Chondrocyte (in vitro differentiated cells): ENCODE measurements at regions not wholly inside any gene's neighbourhood (a gene's known extent, or its start where the extent isn't known, plus 50 kb on each side); places are given as distances from the start of the nearest gene placed in this dataset.

ENCODE experiments used
- DNase-seq: peaks from one replicate; pipeline ENCODE4 v3.0.0; 2021; ENCODE audit warnings: mixed read lengths, low spot score
- H3K27ac Mint-ChIP-seq: one replicate; pipeline ENCODE4 v1.8.0; 2021; ENCODE audit warnings: mild to moderate bottlenecking, moderate library complexity, mixed read lengths; ENCODE audit not compliant: unreplicated experiment
- H3K27me3 Mint-ChIP-seq: 2 replicates; pipeline ENCODE4 v1.8.0; 2021; ENCODE audit warnings: low read depth, mixed read lengths
- H3K36me3 Mint-ChIP-seq: 2 replicates; pipeline ENCODE4 v1.8.0; 2021; ENCODE audit warnings: low read depth, mixed read lengths
- H3K4me1 Mint-ChIP-seq: 2 replicates; pipeline ENCODE4 v1.8.0; 2021; ENCODE audit warnings: low read depth, mild to moderate bottlenecking, mixed read lengths
- H3K4me3 Mint-ChIP-seq: one replicate; pipeline ENCODE4 v1.8.0; 2021; ENCODE audit warnings: mild to moderate bottlenecking, moderate library complexity, mixed read lengths; ENCODE audit not compliant: unreplicated experiment
- H3K9me3 Mint-ChIP-seq: 2 replicates; pipeline ENCODE4 v1.8.0; 2021; ENCODE audit warnings: low read depth, mixed read lengths
- CTCF ChIP-seq: fragments of 200-600 bp; sonication (generic); IDR thresholded peaks from 2 replicates; pipeline ENCODE4 v1.5.0; 2021; ENCODE audit warnings: antibody characterized with exemption, mild to moderate bottlenecking, moderate library complexity

- H3K4me1 Mint-ChIP-seq = peaks cover 23% of the 10 kb centered on the region
- no peak overlapping the region for H3K27ac Mint-ChIP-seq
- H3K27me3 Mint-ChIP-seq = no peaks in the 10 kb centered on the region
- peaks cover 2% of the 10 kb centered on the region for H3K9me3 Mint-ChIP-seq
- H3K36me3 Mint-ChIP-seq = no peaks in the 10 kb centered on the region
- no peak for TF ChIP-seq CTCF
- no peak for DNase-seq
- no peak overlapping the region for H3K4me3 Mint-ChIP-seq
These were observed 191.9 kb downstream of the GRB14 start for GRCh38 chr2:164429354-164429753.

- DNase-seq = no peak
- Mint-ChIP-seq H3K27ac (no peak overlapping the region), H3K4me3 (no peak overlapping the region), H3K27me3 (no peaks in the 10 kb centered on the region), H3K4me1 (peaks cover 23% of the 10 kb centered on the region), H3K9me3 (no peaks in the 10 kb centered on the region), H3K36me3 (no peaks in the 10 kb centered on the region)
- no peak for TF ChIP-seq CTCF
These were observed 194.2 kb downstream of the GRB14 start for GRCh38 chr2:164427111-164427510.

GRCh38 chr2:164420787-164421186 lies 200.5 kb downstream of the GRB14 start:
- H3K4me3 Mint-ChIP-seq = no peak overlapping the region
- H3K27ac Mint-ChIP-seq = no peak overlapping the region
- H3K4me1 Mint-ChIP-seq = peaks cover 9% of the 10 kb centered on the region
- no peak for TF ChIP-seq CTCF
- no peaks in the 10 kb centered on the region for H3K36me3 Mint-ChIP-seq
- DNase-seq = no peak
- H3K27me3 Mint-ChIP-seq = no peaks in the 10 kb centered on the region
- no peaks in the 10 kb centered on the region for H3K9me3 Mint-ChIP-seq

- no peaks in the 10 kb centered on the region for H3K9me3 Mint-ChIP-seq
- no peak overlapping the region for H3K4me3 Mint-ChIP-seq
- peaks cover 10% of the 10 kb centered on the region for H3K4me1 Mint-ChIP-seq
- H3K27me3 Mint-ChIP-seq = no peaks in the 10 kb centered on the region
- H3K36me3 Mint-ChIP-seq = no peaks in the 10 kb centered on the region
- no peak for TF ChIP-seq CTCF
- no peak for DNase-seq
- H3K27ac Mint-ChIP-seq = no peak overlapping the region
These were observed 208.5 kb downstream of the GRB14 start for GRCh38 chr2:164412831-164413230.

- no peak for DNase-seq
- H3K36me3 Mint-ChIP-seq = no peaks in the 10 kb centered on the region
These were observed 231.9 kb downstream of the GRB14 start for GRCh38 chr2:164389411-164389810.

More at GRCh38 chr2:164389411-164389810, 231.9 kb downstream of the GRB14 start:
- no peak overlapping the region for H3K4me3 Mint-ChIP-seq
- TF ChIP-seq CTCF = no peak
- H3K9me3 Mint-ChIP-seq = no peaks in the 10 kb centered on the region
- no peak overlapping the region for H3K27ac Mint-ChIP-seq
- H3K27me3 Mint-ChIP-seq = no peaks in the 10 kb centered on the region
- peaks cover 32% of the 10 kb centered on the region for H3K4me1 Mint-ChIP-seq
